Stimulated activated CD8-positive, alpha-beta memory T cell treated with anti-CD3 and anti-CD28 coated beads, Interleukin-15, amount 100 ng/mL, for 48 hours (primary cell): ENCODE measurements at regions not wholly inside any gene's neighbourhood (a gene's known extent, or its start where the extent isn't known, plus 50 kb on each side); places are given as distances from the start of the nearest gene placed in this dataset.

ENCODE experiments used
- DNase-seq, 2 donors: peaks; one replicate each; pipeline ENCODE4 v3.0.0-alpha.2; 2020; ENCODE audit warnings: low read depth in 2 of 2

DNA sequence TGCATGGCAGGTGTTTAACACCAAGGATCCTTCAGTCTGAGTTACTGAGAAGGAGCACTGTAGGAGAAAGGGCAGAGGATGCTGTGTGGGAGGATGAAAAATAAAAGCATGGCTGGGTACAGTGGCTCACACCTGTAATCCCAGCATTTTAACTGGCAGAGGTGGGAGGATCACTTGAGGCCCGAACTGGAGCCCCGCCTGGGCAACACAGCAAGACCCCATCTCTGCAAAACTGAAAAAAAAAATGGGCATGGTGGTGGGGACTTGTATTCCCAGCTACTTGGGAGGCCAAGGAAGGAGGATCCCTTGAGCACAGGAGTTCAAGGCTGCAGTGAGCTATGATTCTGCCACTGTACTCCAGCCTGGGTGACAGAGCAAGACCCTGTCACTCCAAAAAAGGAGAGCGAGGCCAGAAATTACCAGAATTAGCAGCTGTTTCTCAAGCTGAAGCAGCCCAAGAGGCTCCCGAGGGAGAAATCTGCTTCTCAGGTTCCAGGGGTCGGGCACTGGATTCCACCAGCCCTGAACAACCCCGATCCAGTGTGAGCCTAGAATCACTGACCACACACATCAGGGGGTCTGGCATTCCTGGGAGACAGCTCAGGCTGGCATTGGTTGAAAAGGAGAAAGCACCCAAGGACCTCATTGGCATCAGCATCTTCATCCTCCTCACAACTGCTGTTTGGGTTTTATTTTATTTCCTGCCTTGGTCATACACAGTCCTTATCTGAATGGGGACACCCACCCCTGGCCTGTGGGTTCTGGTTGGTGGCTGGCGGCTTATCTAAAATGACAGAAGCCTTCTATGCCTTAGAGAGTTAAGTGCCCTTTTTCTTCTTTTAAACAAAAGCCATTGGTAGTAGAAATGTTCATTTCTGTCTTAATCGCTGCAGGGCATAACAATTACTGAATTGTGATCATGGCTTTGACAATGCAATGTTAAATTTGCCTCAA lies 66.3 kb upstream of the TRIM2 start:
- DNase-seq = no peak

DNA sequence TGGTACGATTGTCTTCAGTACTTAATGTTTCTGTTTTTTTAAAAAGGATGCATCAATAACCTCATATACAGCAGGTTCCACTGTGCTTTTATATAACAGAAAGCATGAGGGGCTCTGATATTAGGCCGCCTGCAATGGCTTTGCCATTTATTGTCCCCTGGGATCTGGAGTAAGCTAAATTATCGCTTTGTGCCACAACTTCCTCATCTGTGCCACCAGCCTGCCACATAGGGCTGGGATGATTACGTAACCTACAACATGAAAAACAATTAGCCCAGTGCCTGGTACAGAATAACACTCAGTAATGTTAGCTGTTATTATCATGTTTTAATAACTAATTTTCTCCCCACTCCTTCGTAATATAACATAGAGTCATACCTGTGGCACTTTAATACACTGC lies 65.5 kb upstream of the TRIM2 start:
- no peak for DNase-seq

DNA sequence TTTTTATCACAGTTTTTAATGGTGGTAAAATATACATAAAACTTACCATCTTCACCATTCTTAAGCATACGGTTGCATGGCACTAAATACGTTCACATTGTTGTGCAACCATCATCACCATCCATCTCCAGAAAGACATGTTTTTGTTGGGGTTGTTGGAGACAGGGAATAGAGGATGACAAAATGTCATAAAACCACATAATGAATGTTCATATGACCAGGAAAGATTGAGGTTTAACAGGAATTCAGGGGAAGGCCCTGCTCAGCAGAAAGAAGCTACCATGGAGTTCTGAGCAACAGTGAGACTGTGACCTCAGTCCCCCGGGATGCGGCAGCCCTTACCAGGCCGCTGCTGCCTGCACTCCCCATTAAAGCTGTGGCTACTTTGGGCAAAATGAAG lies 63.9 kb upstream of the TRIM2 start:
- DNase-seq = no peak

DNA sequence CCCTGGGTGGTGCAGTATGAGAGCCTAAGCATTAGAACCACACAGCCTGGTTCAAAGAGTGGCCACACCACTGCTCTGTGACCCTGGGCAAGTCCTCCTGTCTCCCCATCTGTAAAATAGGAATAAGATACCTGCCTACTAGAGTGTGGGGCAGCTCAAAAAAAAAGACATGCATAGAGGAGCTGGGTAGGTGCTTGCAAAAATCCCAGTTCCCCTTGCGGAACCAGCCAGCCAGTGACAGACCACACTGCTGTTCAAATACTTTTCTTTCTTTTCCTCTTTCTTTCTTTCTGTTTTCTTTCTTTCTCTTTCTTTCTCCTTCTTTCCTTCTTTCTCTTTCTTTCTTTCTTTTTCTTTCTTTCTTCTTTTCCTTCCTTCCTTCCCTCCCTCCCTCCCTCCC lies 63.0 kb upstream of the TRIM2 start:
- no peak for DNase-seq

DNA sequence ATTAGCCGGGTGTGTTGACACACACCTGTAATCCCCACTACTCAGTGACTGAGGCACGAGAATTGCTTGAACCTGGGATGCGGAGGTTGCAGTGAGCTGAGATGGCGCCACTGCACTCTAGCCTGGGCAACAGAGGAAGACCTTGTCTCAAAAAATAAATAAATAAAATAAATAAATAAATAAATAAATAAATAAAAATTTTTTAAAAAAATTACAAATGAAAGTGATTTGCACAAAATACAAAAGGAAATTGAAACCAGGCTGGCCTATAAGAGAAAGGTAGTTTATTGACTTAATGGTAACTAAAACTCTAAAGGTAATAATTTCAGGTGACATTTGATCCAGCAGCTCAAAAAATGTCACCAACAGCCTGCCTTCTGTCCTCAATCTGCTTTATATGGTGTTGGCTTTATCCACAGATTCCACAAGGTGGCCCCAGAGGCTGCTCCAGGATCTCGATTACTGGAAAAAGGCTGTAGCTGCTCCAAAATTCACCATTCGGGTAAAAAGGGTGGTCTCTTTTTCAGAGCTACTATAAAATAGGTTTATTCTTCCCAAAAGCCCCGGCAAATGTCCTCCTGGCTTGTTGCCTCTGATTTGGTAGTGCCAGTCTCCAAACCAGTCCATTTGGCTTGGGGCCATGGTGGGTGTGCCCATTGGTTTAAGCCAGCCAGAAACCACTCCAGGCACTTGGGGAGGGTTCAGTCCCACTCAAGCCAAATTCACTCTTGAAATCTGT lies 61.4 kb upstream of the TRIM2 start:
- DNase-seq = peak in 1 of 2 donors; percentile 19

DNA sequence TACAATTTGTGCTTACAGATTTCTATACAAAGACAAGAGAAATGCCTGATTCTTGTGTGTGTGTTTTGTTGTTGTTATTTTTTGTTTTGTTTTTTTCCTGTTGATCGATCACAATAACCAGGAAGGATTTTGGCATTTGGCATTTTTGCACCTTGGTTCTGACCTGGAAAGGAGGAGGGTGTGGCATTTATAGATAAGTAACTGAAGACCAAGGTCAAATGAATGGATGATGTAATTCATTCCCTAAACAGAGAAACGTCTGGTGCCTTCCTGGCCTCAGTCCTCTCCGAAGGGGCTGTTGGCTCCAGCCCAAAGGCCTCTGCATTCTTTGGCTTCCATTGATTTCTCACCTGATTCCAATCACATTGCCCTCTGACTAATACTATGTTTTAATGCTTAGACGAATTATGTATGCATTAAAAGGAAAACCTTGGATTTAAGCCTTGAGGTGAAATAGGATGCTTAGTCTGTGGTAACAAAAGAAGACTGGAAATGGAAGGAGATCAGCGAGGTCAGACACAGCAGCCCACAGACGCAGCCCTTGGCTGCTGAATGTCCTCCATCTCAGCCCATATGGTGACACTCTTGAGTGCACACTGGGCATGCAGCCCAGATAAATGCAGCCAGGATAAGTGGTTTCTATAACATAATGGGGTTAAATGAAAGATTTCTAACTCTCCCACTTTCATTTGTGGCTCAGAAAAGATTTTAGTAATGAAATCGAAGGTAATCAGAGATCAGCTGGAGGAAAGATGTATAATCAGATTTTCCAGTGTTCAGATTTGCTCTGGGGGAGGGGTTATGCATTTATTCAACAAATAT lies 60.5 kb upstream of the TRIM2 start:
- DNase-seq = no peak

DNA sequence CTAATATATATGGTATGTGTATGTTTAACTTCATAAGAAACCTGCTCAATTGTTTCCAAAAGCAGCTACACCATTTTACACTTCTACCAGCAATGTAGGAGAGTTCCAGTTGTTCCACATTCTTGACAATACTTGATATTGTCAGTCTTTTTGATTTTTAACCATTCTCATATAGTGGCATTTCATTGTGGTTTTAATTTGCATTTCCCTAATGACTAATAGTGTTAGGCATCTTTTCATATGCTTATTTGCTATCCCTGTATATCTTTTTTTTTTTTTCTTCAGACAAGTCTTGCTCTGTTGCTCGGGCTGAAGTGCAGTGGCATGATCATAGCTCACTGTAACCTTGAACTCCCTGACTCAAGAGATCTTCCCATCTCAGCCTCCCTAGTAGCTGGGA lies 58.2 kb upstream of the TRIM2 start:
- no peak for DNase-seq

DNA sequence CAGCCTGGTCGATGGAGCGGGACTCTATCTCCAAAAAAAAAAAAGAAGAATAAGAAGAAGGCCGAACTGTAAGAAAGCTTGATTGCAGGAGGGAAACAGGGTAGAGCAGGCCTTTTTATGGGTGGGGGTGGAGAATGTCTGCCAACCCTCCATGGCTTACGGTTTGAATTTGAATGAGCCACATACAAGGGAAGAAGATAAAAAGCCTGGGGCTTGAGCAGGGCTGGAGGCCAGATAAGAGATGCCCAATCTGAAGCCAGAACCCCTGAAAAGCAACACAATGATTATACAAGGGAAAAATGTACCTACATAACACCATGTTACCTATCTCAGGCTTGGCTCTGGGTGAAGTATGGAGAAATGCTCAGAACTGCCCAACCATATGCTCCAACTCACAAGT lies 57.3 kb upstream of the TRIM2 start:
- DNase-seq = no peak

DNA sequence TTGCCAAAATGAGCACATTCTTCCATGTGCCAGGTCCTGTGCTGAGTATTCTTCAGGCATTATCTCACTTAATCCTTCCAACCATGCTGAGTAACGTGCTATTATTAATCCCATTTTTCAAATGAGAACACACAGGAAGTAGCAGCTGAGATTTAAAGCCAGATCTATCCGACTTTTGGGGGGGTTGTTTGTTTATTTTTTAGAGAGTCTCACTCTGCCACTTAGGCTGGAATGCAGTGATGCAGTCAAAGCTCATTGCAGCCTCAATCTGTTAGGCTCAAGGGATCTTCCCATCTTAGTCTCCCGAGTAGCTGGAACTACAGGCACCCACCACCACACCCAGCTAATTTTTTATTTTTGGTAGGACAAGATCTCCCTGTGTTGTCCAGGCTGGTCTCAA lies 55.5 kb upstream of the TRIM2 start:
- no peak for DNase-seq

DNA sequence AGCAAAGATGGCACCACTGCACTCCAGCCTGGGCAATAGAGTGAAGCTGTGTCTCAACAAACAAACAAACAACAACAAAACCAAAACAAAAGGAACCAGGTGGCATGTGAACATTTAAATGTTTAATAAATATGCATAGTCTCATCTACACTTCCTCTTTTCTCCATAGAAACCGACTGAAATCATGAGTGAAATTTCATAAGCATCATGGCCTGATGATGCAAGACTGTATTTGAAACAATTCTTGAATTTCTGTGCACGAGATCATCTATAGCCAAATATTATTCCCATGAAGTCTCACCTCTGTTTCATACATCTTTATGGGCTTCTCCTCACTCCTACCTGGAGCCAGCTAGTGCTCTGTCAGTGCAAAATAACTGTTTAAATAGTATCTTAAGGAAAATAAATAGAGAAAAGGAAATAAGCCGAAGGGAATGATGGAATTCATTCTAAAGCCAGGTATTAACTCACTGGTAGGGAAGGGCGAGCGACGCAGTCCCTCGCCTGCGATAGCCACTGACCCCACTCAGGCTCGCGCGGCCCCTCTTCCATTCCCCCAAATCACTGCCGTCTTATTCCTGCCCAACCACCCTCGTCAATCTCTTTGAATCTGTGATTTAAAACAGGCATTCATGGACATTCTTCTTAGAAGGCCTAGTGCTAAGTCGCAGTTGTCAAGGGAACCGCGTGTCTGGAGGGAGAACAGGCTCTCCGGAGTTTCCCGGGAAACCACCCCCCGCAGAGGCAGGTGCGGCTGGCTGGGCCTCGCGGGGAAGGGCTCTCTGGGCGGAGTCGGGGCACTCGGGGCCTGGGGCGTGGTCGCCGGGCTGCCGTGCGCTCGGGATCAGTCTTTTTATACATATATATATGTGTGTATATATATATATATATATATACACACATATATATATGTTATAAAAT lies 52.4 kb upstream of the TRIM2 start:
- DNase-seq = peak in 1 of 2 donors; percentile 34

DNA sequence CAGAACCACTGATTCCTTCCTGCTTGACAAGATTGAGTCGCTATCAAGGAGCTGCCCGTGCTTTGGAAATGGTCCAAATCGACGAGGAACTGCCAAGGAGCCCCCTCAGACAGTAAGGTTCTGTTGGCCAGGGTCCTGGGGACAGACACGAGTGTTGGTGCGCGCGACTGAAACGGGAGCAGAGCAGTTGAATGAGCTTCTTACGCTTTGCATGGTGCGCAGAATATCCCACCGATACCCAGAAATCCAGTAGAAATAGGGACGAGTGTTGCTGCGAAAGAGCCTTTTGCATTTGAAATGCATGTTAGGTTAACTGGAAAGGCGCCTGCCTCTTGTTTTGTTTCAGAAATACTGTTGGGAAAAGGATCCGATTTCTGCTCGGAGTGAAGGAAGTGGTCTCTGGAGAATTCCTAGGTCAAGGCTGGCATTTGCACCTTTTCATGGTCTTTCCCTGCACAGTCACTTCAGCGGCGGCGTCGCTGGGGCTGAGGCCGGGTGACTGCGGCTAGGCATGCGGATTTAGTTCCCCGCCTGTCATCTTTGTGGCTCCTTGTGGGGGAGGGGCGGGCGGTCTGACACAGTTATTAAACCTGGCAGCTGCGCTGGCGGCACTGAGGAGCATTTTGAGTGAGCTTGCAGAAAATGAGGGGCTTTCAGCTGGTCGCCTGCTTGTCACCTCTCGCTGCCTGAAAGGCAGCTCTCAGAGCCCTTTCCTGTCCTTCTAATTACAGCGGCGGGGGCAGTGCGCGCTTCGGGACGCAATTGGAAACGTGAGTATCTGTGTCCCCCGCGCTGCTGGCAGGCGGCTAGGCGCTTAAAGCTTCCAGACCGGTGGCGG lies 51.5 kb upstream of the TRIM2 start:
- peak; percentile 54 to 63 for DNase-seq

DNA sequence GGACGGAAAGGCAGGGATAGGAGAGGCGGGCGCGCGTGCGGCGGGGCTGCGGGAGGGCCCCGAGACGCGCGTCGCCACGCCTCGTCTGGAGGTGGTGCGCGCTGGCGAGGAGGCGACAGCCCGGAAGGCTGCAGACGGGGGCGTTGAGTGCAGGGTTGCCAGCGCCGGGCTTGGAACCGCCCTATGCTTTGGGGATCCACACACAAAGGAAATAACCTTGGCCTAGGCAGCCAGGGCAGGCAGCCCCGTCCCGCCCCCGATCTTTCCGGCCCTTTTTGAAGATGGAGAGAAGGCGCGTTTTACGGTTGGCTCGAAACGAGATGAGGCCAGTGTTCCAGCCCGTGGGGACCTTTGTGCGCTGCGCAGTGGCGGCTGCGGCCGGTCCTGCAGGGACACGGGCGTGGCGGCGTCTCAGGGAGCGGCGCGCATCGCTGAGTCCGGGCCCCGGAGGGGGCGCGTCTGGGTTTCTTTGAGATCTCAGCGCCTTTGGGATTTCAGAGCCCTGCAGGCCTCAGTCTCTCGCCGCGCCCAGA lies 50.8 kb upstream of the TRIM2 start:
- DNase-seq = peak; percentile 55 to 62

DNA sequence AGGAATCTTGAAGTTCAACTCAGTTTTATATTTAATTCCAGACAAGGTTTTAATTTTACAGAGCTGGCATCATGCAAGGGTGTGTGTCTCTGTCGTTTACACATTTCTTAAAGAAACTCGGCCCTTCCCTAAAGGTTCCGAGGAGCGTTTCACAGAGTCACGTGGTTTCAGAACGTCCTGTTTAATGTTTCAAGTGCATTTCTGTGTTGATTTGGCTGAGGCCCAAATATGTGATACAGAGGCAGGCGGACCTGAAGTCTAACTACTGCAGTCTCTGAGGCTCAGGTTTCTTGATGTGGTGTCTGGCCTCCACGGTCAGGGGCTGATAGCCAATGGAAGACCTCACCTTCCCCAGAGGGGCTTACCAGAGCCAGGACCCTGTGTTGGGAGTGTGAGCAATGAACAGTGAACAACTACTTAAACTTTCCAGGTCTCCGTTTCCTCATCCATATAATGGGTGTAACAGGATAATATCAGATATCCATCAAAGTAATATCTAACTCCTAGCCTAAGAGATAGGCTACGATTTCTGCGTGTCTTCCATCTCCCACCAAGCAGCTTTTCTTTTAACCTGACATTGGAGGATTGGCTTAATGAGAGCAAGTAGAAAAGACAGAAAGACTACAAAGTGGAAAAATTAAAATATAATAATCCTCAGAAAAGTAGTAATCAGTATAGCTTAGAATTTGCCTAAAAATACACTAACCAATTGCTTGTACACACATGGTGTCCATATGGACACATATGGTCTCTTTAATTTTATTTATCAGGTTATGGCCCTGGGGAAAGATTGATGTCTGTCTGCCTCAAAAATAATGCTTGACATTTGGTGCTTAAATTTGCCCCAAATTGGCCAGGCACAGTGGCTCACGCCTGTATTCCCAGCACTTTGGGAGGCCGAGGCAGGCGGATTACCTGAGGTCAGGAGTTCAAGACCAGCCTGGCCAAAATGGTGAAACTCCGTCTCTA lies 50.0 kb upstream of the TRIM2 start:
- no peak for DNase-seq
